Endothelial cell of umbilical vein (primary cell): ENCODE measurements at regions not wholly inside any gene's neighbourhood (a gene's known extent, or its start where the extent isn't known, plus 50 kb on each side); places are given as distances from the start of the nearest gene placed in this dataset.

ENCODE experiments used
- BruUV-seq: library from RNA; stranded (reverse); fragments of 400-500 nt; replicated peaks from 2 replicates; lab custom pipeline; 2021; lab: Mats Ljungman, UMichigan
- CTCF ChIA-PET: fragments of 300-600, 350-600 bp; sonication (Branson Sonifier 250); formaldehyde crosslinking; loops from one replicate; lab custom pipeline; 2021; ENCODE audit warnings: antibody characterized with exemption, inconsistent platforms; lab: Charles Lee
- POLR2A ChIA-PET: fragments of 300-600, 350-600 bp; sonication (Branson Sonifier 250); formaldehyde crosslinking; loops from one replicate; lab custom pipeline; 2021; ENCODE audit warnings: antibody characterized with exemption, inconsistent platforms; lab: Charles Lee
- DNase-seq: peaks from one replicate; pipeline ENCODE4 v3.0.0-alpha.2; 2011; ENCODE audit warnings: low read depth, low spot score
- FAIRE-seq: peaks from 2 replicates; lab custom pipeline; 2011; peaks lifted over from hg19 to GRCh38; lab: Jason Lieb, UNC
- H2AFZ ChIP-seq: 2 replicates; pipeline ENCODE4 v1.6.0; 2012; ENCODE audit warnings: low read depth, low read length, control low read depth, inconsistent platforms
- H3K27ac ChIP-seq: 2 replicates; pipeline ENCODE4 v1.5.1; 2011; ENCODE audit warnings: low read depth, mild to moderate bottlenecking, control low read depth, low read length, moderate library complexity; ENCODE audit not compliant: insufficient read depth
- H3K27me3 ChIP-seq, 2 experiments: 2 replicates each; pipeline versions ENCODE4 v1.6.0 to v1.6.1; 2011; ENCODE audit warnings: low read length in 2 of 2, mixed read lengths in 1 of 2; ENCODE audit not compliant: control insufficient read depth in 2 of 2, insufficient read depth in 2 of 2
- H3K36me3 ChIP-seq, 2 experiments: 2 replicates in 1 of 2; 3 replicates in 1 of 2; pipeline ENCODE4 v1.5.1; 2011; ENCODE audit warnings: low read length in 2 of 2, mild to moderate bottlenecking in 1 of 2, moderate library complexity in 1 of 2; ENCODE audit not compliant: control insufficient read depth in 2 of 2, insufficient read depth in 2 of 2; ENCODE audit errors: extremely low read depth in 1 of 2
- H3K4me1 ChIP-seq: 3 replicates; pipeline ENCODE4 v1.5.1; 2011; ENCODE audit warnings: mild to moderate bottlenecking, low read length; ENCODE audit not compliant: control insufficient read depth, insufficient read depth; ENCODE audit errors: extremely low read depth
- H3K4me2 ChIP-seq: 2 replicates; pipeline ENCODE4 v1.6.1; 2011; ENCODE audit warnings: low read length, control low read depth, mixed read lengths; ENCODE audit not compliant: insufficient read depth
- H3K4me3 ChIP-seq, 3 experiments: fragments of 200-600 bp in 1 of 3; sonication (generic), shearing (Covaris generic) in 1 of 3; replicated peaks in 1 of 3; 2 replicates each; pipeline ENCODE4 v1.5.1; 2011 to 2016; ENCODE audit warnings: control low read depth in 3 of 3, low read length in 3 of 3, mild to moderate bottlenecking in 2 of 3, inconsistent platforms in 1 of 3, low read depth in 1 of 3, moderate library complexity in 1 of 3; ENCODE audit not compliant: insufficient read depth in 1 of 3
- H3K79me2 ChIP-seq: 2 replicates; pipeline ENCODE4 v1.6.0; 2012; ENCODE audit warnings: low read length, inconsistent platforms; ENCODE audit not compliant: control insufficient read depth, insufficient read depth
- H3K9ac ChIP-seq: replicated peaks from 2 replicates; pipeline ENCODE3; 2011; ENCODE audit warnings: low read length, control low read depth; ENCODE audit not compliant: insufficient read depth; ENCODE audit errors: extremely low read depth
- H3K9me1 ChIP-seq: replicated peaks from 3 replicates; pipeline ENCODE4 v1.6.0; 2011; ENCODE audit warnings: mild to moderate bottlenecking, low read length; ENCODE audit not compliant: control insufficient read depth, insufficient read depth; ENCODE audit errors: extremely low read depth
- H3K9me3 ChIP-seq: replicated peaks from 2 replicates; pipeline ENCODE4 v1.5.1; 2012; ENCODE audit warnings: low read length, inconsistent platforms; ENCODE audit not compliant: control insufficient read depth, insufficient read depth
- H4K20me1 ChIP-seq: replicated peaks from 2 replicates; pipeline ENCODE3; 2011; ENCODE audit warnings: mild to moderate bottlenecking, low read length; ENCODE audit not compliant: control insufficient read depth, insufficient read depth; ENCODE audit errors: extremely low read depth
- EZH2 ChIP-seq: IDR thresholded peaks from 2 replicates; pipeline ENCODE4 v1.6.1; 2012; ENCODE audit warnings: borderline replicate concordance, low read depth, mild to moderate bottlenecking, moderate library complexity, low read length, inconsistent platforms; ENCODE audit not compliant: severe bottlenecking
- FOS ChIP-seq: IDR thresholded peaks from 2 replicates; pipeline ENCODE4 v1.6.1; 2011; ENCODE audit warnings: mild to moderate bottlenecking, low read length, moderate library complexity, borderline replicate concordance; ENCODE audit not compliant: insufficient read depth
- GATA2 ChIP-seq: IDR thresholded peaks from 2 replicates; pipeline ENCODE4 v1.7.0; 2011; ENCODE audit warnings: low read depth, mild to moderate bottlenecking, moderate library complexity, mixed read lengths, low read length; ENCODE audit not compliant: insufficient read length, insufficient read depth
- JUN ChIP-seq: IDR thresholded peaks from 2 replicates; pipeline ENCODE4 v1.6.1; 2011; ENCODE audit warnings: borderline replicate concordance, low read depth; ENCODE audit not compliant: insufficient read length, insufficient read depth
- MAX ChIP-seq: IDR thresholded peaks from 2 replicates; pipeline ENCODE4 v1.6.1; 2011; ENCODE audit not compliant: insufficient read depth, insufficient read length
- MYC ChIP-seq: IDR thresholded peaks from one replicate; pipeline ENCODE4 v1.6.1; 2011; ENCODE audit warnings: mild to moderate bottlenecking, low read depth, low read length
- dilution Hi-C: fragments of 300-500 bp; cut with MboI; formaldehyde crosslinking; loops from one replicate; pipeline ENCODE4 v1.15.0; 2019; ENCODE audit warnings: low sequenced_read_pairs; ENCODE audit not compliant: extremely low pct_ligation_motif_present
- intact Hi-C: fragments of 100-400 bp; cut with micrococcal nuclease; formaldehyde crosslinking; loops from one replicate; pipeline ENCODE4 v1.10.0; 2022

- CTCF ChIA-PET = interaction anchor here (0.7 to 1.7 kb wide), 4 partner anchors 26 to 339 kb away, joined by 3 to 7 read pairs (median 4); no protein-coding TSS in a partner anchor
- H2AFZ ChIP-seq = no peak overlapping the region
- FAIRE-seq (no peak), DNase-seq (no peak)
- no TSS peak for BruUV-seq
- no peak overlapping the region for H3K4me2 ChIP-seq
- no peaks in the 10 kb centered on the region for H4K20me1 ChIP-seq
- H3K36me3 ChIP-seq = no peaks in the 10 kb centered on the region
- no peaks in the 10 kb centered on the region for H3K79me2 ChIP-seq
- no peaks in the 10 kb centered on the region for H3K4me1 ChIP-seq
- dilution Hi-C loops = no loop called here
- H3K27me3 ChIP-seq = peaks cover 0 to 10% of the 10 kb centered on the region in 2 experiments
- no peaks in the 10 kb centered on the region for H3K9me3 ChIP-seq
- POLR2A ChIA-PET = interaction anchor here (0.7 kb wide), 1 partner anchor 128 kb away, joined by 3 read pairs; no protein-coding TSS in a partner anchor
- no peak for TF ChIP-seq GATA2
- TF ChIP-seq JUN = no peak
- TF ChIP-seq EZH2 = no peak
- no peak for TF ChIP-seq MAX
- intact Hi-C loops = no loop called here
- no peak overlapping the region for H3K4me3 ChIP-seq
- no peak overlapping the region for H3K27ac ChIP-seq
- H3K9ac ChIP-seq = no peak overlapping the region
- no peaks in the 10 kb centered on the region for H3K9me1 ChIP-seq
These were observed 332.2 kb downstream of the GADD45G start for GRCh38 chr9:89937051-89937450.

GRCh38 chr9:89939181-89939580 is 334.4 kb downstream of the GADD45G start:
- H4K20me1 ChIP-seq = no peaks in the 10 kb centered on the region
- no peak overlapping the region for H3K4me3 ChIP-seq
- H3K36me3 ChIP-seq = no peaks in the 10 kb centered on the region
- ChIA-PET POLR2A (no interaction called here), CTCF (no interaction called here)
- intact Hi-C loops (no loop called here), dilution Hi-C loops (no loop called here)
- BruUV-seq = no TSS peak
- TF ChIP-seq FOS = no peak
- no peak for TF ChIP-seq MYC
- no peak overlapping the region for H3K4me2 ChIP-seq
- FAIRE-seq = no peak
- H3K9ac ChIP-seq = no peak overlapping the region
- no peak overlapping the region for H3K27ac ChIP-seq
- no peaks in the 10 kb centered on the region for H3K9me3 ChIP-seq
- H3K27me3 ChIP-seq = peaks cover 0 to 10% of the 10 kb centered on the region in 2 experiments
- no peaks in the 10 kb centered on the region for H3K79me2 ChIP-seq
- H3K4me1 ChIP-seq = no peaks in the 10 kb centered on the region
- H2AFZ ChIP-seq = no peak overlapping the region
- no peaks in the 10 kb centered on the region for H3K9me1 ChIP-seq
- DNase-seq = no peak
